Activated CD8-positive, alpha-beta memory T cell treated with anti-CD3 and anti-CD28 coated beads for 4 hours (primary cell): ENCODE measurements at regions not wholly inside any gene's neighbourhood (a gene's known extent, or its start where the extent isn't known, plus 50 kb on each side); places are given as distances from the start of the nearest gene placed in this dataset.
"Not testable (repeated sequence)": the region's sequence is repeated elsewhere in the genome, so short reads cannot be mapped to it uniquely, and the experiment has no call there.

Source experiments
- DNase-seq, 2 donors: peaks; one replicate each; pipeline ENCODE4 v3.0.0-alpha.2; 2020; ENCODE audit warnings: low read depth in 2 of 2

- DNase-seq: no peak
These were observed 366.6 kb downstream of the EMP1 start for GRCh38 chr12:13562915-13563742.

DNA sequence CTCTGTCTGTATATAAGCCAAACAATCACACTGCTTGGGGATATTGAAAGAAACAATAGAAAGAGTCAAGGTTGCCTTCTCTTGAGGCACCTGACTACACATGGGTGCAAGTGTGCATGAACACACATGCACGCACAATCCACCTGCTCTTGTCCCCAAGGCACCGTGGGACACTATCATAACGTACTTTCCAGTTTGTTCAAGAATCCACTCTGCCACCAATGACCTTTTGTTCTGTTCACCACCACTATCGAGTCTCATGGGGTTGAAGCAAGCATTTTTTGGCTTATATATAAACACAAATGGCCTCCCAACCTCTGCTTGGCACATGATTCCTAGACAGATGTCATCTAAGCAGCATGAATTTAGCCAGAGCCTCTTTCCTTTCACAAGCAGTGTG is 365.4 kb downstream of the EMP1 start:
- DNase-seq: no peak

- no peak for DNase-seq
These were observed 362.9 kb downstream of the EMP1 start for GRCh38 chr12:13559318-13559978.

DNA sequence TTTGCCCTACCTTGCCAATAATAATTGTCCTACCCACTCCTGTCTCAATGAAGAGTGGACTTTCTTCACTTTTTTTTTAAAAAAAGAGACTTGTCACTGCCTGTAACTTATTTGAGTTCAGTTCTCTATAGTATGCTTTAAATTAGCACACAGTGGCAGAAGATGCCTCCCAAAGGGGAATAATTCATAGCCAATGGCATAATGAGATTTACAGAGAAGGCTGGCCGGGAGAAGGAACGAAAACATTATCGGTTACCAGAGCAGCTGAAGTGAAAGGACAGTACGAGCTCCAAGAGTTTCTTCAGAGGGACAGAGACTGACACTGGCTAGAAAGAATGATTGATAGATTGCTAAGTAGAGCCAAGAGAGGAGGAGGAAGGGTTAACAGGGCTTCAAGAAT is 356.3 kb downstream of the EMP1 start:
- DNase-seq: no peak

DNA sequence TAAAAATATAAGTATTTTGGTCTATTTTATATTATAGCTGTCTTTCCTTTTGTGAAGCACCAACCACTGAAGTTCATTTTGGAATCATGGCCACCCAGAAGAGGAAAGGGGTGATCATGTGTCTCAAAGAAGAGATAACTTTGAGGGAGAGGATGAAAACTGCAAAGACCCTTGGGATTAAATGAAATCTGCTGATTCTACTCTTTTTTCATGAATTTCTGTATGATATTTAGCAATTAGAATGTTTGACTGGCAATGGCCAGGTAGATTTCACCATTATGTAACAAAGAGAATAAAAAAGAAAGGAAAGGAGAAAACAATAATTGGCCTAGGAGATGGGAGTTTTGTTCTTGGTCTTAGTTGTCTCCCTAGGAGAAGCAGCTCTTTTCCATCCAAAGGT is 350.8 kb downstream of the EMP1 start:
- no peak for DNase-seq

- no peak for DNase-seq
These were observed 349.7 kb downstream of the EMP1 start for GRCh38 chr12:13546231-13546630.

- no peak for DNase-seq
These were observed 342.5 kb downstream of the EMP1 start for GRCh38 chr12:13539051-13539450.

- DNase-seq: no peak
These were observed 341.6 kb downstream of the EMP1 start for GRCh38 chr12:13538136-13538535.

- DNase-seq: no peak
These were observed 341.1 kb downstream of the EMP1 start for GRCh38 chr12:13537623-13538022.

- DNase-seq: no peak
These were observed 339.8 kb downstream of the EMP1 start for GRCh38 chr12:13536219-13536910.

GRCh38 chr12:13534645-13535398 is 338.3 kb downstream of the EMP1 start:
- DNase-seq: no peak

DNA sequence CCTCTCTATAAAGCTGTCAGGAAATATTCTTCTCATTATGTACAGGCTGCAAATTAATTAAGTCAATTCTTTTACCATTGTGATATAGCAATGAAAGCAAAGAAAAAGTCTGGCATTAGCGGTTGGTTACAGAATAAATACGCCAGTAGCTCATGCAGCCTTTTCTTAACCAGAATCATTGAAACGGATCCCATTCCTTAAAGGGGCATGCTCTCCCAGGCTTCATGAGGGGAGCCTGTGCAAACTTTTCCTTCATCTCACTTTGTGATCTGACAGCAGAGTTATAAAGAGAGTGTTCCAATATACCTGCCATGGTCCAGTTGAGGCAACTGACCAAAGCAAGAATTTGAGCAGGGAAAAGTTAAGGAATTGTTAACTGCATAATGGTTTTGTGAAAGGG is 337.7 kb downstream of the EMP1 start:
- no peak for DNase-seq

DNA sequence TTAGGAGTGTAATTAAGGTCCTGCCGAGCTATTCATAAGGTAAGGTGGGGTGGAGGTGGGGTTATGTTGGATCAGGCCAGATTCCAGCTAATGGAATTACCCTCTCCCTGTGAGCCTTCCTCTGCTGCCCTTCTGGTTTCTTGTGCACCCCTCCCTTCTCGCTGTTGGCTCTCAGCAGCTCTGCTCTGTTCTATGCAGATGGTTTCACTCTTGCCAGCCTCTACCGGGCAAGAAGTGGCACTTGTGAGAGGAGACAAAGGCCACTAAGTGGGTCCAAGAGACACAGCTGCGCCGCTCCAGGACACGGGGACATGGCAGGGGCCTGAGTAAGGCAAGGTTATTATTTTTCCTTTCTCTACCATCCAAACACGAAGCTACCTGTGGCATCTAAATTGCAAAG is 334.4 kb downstream of the EMP1 start:
- no peak for DNase-seq

DNA sequence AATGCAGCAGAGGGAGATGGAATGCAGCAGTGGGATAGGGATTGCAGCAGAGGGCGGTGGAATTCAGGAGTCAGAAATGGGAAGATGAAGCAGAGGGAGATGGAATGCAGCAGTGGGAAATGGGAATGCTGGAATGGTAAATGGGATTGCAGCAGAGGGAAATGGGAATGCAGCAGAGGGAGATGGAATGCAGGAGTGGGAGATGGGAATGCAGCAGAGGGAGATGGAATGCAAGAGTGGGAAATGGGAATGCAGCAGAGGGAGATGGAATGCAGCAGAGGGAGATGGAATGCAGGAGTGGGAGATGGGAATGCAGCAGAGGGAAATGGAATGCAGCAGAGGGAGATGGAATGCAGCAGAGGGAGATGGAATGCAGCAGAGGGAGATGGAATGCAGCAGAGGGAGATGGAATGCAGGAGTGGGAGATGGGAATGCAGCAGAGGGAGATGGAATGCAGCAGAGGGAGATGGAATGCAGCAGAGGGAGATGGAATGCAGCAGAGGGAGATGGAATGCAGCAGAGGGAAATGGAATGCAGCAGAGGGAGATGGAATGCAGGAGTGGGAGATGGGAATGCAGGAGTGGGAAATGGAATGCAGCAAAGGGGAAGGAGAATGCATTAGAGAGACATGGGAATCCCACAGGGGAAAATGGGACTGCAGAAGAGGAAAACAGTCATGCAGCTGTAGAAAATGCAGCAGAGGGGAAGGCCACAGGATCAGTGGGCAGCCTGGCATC is 329.8 kb downstream of the EMP1 start:
- DNase-seq: not testable (repeated sequence)

DNA sequence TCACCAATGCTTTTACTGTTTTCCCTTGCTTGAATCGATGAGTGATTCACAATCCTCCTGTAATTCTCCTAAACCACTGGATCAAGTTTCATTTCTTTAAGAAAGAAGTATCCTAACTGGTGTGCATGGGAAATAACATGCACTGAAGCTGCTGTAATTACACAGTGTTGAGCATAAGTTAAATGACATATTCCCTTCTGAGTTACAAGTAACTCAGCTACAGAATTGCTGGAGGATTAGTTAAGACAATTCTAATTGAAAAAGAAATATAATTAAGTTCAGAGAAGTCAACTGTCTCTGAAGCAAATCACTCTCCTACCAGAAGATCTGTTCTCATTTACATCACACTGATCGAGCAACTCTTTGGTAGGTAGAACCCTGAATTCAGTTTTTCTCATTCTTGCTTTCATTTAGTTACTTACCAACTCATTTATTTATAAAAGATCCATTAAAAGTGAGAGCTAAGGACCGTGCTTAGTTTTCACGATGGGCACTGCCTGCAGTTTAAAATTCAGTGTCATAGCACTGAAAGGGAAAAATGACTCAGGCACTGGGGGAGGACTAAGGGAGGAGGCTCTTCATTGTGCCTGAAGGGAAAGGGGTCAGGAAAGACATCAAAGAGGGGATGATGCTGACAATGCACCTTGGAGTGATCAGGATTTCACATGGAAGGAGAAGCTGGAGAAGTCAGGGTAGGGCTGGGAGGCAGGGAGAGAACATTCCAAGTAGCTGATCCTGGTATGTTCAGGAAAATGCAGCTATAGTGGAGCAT is 327.2 kb downstream of the EMP1 start:
- DNase-seq: no peak

DNA sequence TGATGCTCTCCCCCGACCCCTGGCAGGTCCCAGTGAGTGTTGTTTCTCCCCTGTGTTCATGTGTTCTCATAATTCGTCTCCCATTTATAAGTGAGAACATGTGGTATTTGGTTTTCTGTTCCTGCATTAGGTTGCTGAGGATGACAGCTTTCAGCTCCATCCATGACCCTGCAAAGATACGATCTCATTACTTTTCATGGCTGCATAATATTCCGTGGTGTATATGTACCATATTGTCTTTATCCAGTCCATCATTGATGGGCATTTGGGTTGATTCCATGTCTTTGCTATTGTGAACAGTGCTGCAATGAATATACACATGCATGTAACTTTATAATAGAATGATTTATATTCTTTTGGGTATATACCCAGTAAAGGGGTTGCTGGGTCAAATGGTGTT is 321.5 kb downstream of the EMP1 start:
- not testable (repeated sequence) for DNase-seq

DNA sequence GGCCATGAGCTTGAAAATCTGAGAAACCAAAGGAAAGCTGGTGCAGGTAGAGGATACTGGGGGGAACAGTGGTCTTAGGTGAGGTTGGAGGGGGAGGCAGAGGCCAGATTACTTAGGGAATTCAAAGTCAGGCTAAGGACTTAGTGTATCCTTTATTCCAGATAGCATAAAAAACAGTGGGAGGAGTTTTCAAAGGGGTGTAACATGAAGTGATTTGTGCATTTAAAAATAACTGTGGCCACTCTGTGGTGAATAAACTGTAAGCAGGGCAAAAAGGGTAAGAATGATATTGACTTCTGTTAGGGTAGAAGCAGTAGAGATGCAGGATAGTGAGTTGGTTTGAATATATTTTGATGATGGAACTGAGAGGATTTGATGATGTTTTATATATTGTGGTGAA is 313.2 kb downstream of the EMP1 start:
- no peak for DNase-seq

DNA sequence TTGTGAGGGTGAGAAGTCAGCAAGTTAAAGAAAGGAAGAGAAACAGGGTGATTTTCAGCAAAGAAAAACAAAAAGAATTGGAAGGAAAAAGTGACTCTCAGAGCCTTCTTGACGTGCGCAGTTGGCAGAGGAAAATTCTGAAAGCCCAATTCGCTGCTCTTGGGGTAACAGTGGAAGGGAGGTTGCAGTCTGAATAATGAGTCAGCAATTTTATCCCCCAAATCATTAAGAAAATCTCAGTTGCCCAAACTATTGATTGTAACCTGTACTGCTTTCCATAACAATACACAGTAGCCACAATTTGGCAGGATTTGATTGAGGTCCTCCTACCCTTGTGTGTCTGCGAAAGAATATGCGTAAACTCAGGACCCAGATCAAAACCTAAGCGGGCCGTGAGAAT is 309.1 kb downstream of the EMP1 start:
- no peak for DNase-seq

DNA sequence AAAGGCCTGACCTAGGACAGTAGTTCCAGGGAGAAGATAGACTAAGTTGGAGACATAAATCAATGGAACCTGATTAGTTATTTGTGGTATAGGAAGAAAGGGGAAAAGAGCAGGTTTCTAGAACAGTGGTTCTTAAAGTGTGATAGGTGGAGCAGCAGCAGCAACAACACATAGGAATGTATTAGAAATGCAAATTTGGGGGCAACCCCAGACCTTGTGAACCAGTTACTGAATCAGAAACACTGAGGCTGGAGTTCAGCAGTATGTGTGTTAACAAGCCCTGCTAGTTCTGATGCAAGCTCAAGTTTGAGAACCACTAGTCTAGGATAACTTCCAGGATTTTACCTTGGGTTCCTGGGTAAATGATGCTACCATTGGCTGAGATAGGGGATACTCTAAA is 308.7 kb downstream of the EMP1 start:
- DNase-seq: no peak

DNA sequence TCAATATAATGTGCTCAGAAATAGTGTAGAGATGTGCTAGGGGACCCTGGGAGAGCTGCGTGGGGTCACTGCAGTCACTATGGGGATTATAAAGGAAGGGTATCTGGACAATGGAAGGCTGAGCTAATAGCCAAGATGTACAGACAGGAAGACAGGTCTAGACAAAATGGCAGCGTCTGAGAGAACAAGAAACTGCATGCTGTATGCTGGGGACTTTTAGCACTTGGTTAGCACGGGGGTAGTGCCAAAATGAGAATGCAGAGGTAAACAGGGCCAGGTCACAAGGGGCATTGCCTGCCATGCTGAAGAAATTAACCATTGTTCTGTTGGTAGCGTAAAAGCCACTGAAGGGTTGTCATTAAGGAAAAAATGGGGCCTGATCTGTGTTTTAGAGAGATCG is 308.2 kb downstream of the EMP1 start:
- no peak for DNase-seq

DNA sequence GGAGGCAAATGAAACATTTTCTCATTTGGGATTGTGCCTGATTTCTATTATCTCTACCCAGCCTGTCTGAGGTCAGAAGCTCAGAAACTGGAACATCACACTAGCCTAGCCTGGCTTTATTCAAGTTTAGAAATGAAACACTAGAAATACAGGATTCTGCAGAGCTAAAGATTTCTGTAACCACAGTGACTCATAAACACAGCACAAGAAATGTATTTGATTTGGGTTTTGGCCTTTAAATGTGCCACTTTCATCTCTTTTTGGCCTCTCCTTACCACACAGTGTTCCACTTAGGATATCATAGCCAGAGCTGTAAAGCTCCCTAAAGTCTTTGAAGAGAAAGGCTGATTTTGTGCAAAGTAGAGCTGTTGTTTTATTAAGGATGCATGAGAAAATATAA is 307.5 kb downstream of the EMP1 start:
- no peak for DNase-seq
